B cell (primary cell): ENCODE measurements at regions not wholly inside any gene's neighbourhood (a gene's known extent, or its start where the extent isn't known, plus 50 kb on each side); places are given as distances from the start of the nearest gene placed in this dataset.

Experiments
- ATAC-seq: fragments of 200-7000 bp; cut with Tn5 transposase; one replicate; pipeline ENCODE4 v1.10.0; 2021; ENCODE audit warnings: low read depth, mild to moderate bottlenecking, moderate number of reproducible peaks, moderate library complexity
- CTCF ChIA-PET: fragments of 350-600 bp; sonication (Branson Sonifier 250); formaldehyde crosslinking; loops from one replicate; lab custom pipeline; 2021; ENCODE audit warnings: antibody characterized with exemption, inconsistent platforms; lab: Charles Lee
- POLR2A ChIA-PET: fragments of 350-600 bp; sonication (Branson Sonifier 250); formaldehyde crosslinking; loops from one replicate; lab custom pipeline; 2021; ENCODE audit warnings: antibody characterized with exemption; lab: Charles Lee
- DNase-seq: peaks from one replicate; pipeline ENCODE4 v3.0.0; 2013
- H2AFZ ChIP-seq: 2 replicates; pipeline ENCODE4 v1.6.1; 2012; ENCODE audit warnings: mild to moderate bottlenecking, low read depth, low read length; ENCODE audit not compliant: insufficient read depth, poor library complexity, severe bottlenecking
- H3K27ac ChIP-seq, 2 donors: 1 replicate in 1 of 2; 2 replicates in 1 of 2; pipeline ENCODE4 v1.5.1; 2012 to 2013; ENCODE audit warnings: low read length in 2 of 2, mild to moderate bottlenecking in 2 of 2, moderate library complexity in 1 of 2
- H3K27me3 ChIP-seq, 4 experiments: fragments of 200-600 bp in 1 of 4; sonication (generic) in 1 of 4; replicated peaks in 1 of 4; 1 replicate in 2 of 4; 2 replicates in 2 of 4; pipeline versions ENCODE4 v1.6.1 to v1.7.0; 2013 to 2016; ENCODE audit warnings: low read length in 3 of 4, mild to moderate bottlenecking in 2 of 4, mixed read lengths in 1 of 4, moderate library complexity in 1 of 4; ENCODE audit not compliant: insufficient read depth in 4 of 4, control insufficient read depth in 3 of 4; ENCODE audit errors: control extremely low read depth in 1 of 4
- H3K36me3 ChIP-seq, 2 experiments: replicated peaks in 1 of 2; 1 replicate in 1 of 2; 2 replicates in 1 of 2; pipeline versions ENCODE4 v1.6.1 to v1.7.1; 2013; ENCODE audit warnings: low read length in 1 of 2; ENCODE audit not compliant: insufficient read depth in 2 of 2, control insufficient read depth in 1 of 2; ENCODE audit errors: control extremely low read depth in 1 of 2, extremely low read depth in 1 of 2
- H3K4me1 ChIP-seq, 2 donors: fragments of 200-600 bp in 1 of 2; sonication (generic) in 1 of 2; 1 replicate in 1 of 2; 2 replicates in 1 of 2; pipeline versions ENCODE4 v1.5.1 to v1.6.1; 2013 to 2017; ENCODE audit warnings: low read length in 2 of 2; ENCODE audit not compliant: control insufficient read depth in 2 of 2, insufficient read depth in 2 of 2
- H3K4me2 ChIP-seq: replicated peaks from 2 replicates; pipeline ENCODE3; 2012; ENCODE audit warnings: mild to moderate bottlenecking, low read depth, low read length; ENCODE audit not compliant: poor library complexity, severe bottlenecking
- H3K4me3 ChIP-seq, 5 experiments: fragments of 200-600 bp in 1 of 5; sonication (generic) in 1 of 5; 1 replicate in 3 of 5; 2 replicates in 2 of 5; pipeline versions ENCODE4 v1.5.1 to v1.7.0; 2011 to 2016; ENCODE audit warnings: low read length in 4 of 5, mild to moderate bottlenecking in 4 of 5, low read depth in 2 of 5, control low read depth in 1 of 5, moderate library complexity in 1 of 5; ENCODE audit not compliant: insufficient read depth in 1 of 5; ENCODE audit errors: control extremely low read depth in 1 of 5, extremely low read depth in 1 of 5
- H3K79me2 ChIP-seq: fragments of 200-600 bp; sonication (generic); one replicate; pipeline ENCODE4 v1.6.0; 2016; ENCODE audit warnings: low read length; ENCODE audit not compliant: control insufficient read depth, insufficient read depth
- H3K9ac ChIP-seq: fragments of 200-600 bp; sonication (generic); 2 replicates; pipeline ENCODE4 v1.6.1; 2017; ENCODE audit warnings: mild to moderate bottlenecking, low read length, moderate library complexity
- H3K9me3 ChIP-seq, 3 donors: one replicate each; pipeline versions ENCODE4 v1.6.1 to v1.7.1; 2013; ENCODE audit warnings: low read length in 2 of 3; ENCODE audit not compliant: control insufficient read depth in 2 of 3, insufficient read depth in 1 of 3; ENCODE audit errors: control extremely low read depth in 1 of 3
- H4K20me1 ChIP-seq: 2 replicates; pipeline ENCODE4 v1.6.0; 2012; ENCODE audit warnings: mild to moderate bottlenecking, low read length; ENCODE audit not compliant: insufficient read depth, control insufficient read depth, poor library complexity, severe bottlenecking
- H3K27ac Mint-ChIP-seq: one replicate; pipeline ENCODE4 v1.8.0; 2021; ENCODE audit warnings: mixed read lengths
- H3K27me3 Mint-ChIP-seq: one replicate; pipeline ENCODE4 v1.8.0; 2021; ENCODE audit warnings: mixed read lengths
- H3K4me1 Mint-ChIP-seq: one replicate; pipeline ENCODE4 v1.8.0; 2021; ENCODE audit warnings: mixed read lengths
- H3K4me3 Mint-ChIP-seq: one replicate; pipeline ENCODE4 v1.8.0; 2021; ENCODE audit warnings: mixed read lengths
- H3K9me3 Mint-ChIP-seq: one replicate; pipeline ENCODE4 v1.8.0; 2022; ENCODE audit warnings: mixed read lengths; ENCODE audit not compliant: insufficient read depth
- CTCF ChIP-seq: fragments of 200-600 bp; IDR thresholded peaks from one replicate; pipeline ENCODE4 v1.8.0; 2022; ENCODE audit warnings: antibody characterized with exemption, mild to moderate bottlenecking
- EZH2 ChIP-seq: IDR thresholded peaks from 2 replicates; pipeline ENCODE4 v1.6.1; 2012; ENCODE audit warnings: borderline replicate concordance, low read depth, mild to moderate bottlenecking, moderate library complexity, low read length; ENCODE audit not compliant: insufficient read depth, poor library complexity, severe bottlenecking
- WGBS: methylation state at CpG from one replicate; pipeline ENCODE4 v1.1.5; 2013; ENCODE audit warnings: missing lambda C conversion rate; ENCODE audit not compliant: insufficient coverage; 5-methylcytosine and 5-hydroxymethylcytosine counted together
- intact Hi-C: fragments of 100-400 bp; cut with micrococcal nuclease; formaldehyde crosslinking; loops from one replicate; pipeline ENCODE4 v1.10.0; 2022

GRCh38 chr17:6919158-6919557 lies 76.7 kb upstream of the ALOX12 start:
- no peak overlapping the region for H3K27ac Mint-ChIP-seq
- no peak overlapping the region for H2AFZ ChIP-seq
- ChIA-PET CTCF (interaction anchor here (3.2 kb wide), 1 partner anchor 9 kb away, joined by 12 read pairs; no protein-coding TSS in a partner anchor), POLR2A (no interaction called here)
- 91% methylated on average over 6 of the region's 6 CpGs for WGBS
- no peak overlapping the region for H3K4me3 ChIP-seq
- peaks cover 0 to 8% (median 2%) of the 10 kb centered on the region in 4 experiments for H3K27me3 ChIP-seq
- ATAC-seq, result no peak
- H3K9ac ChIP-seq, result no peak overlapping the region
- no peaks in the 10 kb centered on the region for H3K9me3 ChIP-seq
- H3K27ac ChIP-seq, result no peak overlapping the region
- no peaks in the 10 kb centered on the region for H3K9me3 Mint-ChIP-seq
- no peak for DNase-seq
- no peaks in the 10 kb centered on the region for H3K36me3 ChIP-seq
- H3K79me2 ChIP-seq, result no peaks in the 10 kb centered on the region
- no peak overlapping the region for H3K4me3 Mint-ChIP-seq
- H3K27me3 Mint-ChIP-seq, result peaks cover 14% of the 10 kb centered on the region
- intact Hi-C loops, result no loop called here
- H4K20me1 ChIP-seq, result no peaks in the 10 kb centered on the region
- peaks cover 6 to 9% of the 10 kb centered on the region in 2 donors for H3K4me1 ChIP-seq
- peaks cover 10% of the 10 kb centered on the region for H3K4me1 Mint-ChIP-seq
- TF ChIP-seq CTCF (no peak), EZH2 (no peak)
- no peak overlapping the region for H3K4me2 ChIP-seq

GRCh38 chr17:6923385-6923784 lies 72.5 kb upstream of the ALOX12 start:
- H3K4me3 Mint-ChIP-seq, result no peak overlapping the region
- Histone ChIP-seq H3K9ac (no peak overlapping the region), H2AFZ (no peak overlapping the region), H3K36me3 (no peaks in the 10 kb centered on the region), H3K27ac (no peak overlapping the region), H3K79me2 (no peaks in the 10 kb centered on the region), H3K4me1 (peaks cover 3 to 6% of the 10 kb centered on the region in 2 donors), H4K20me1 (no peaks in the 10 kb centered on the region), H3K4me3 (no peak overlapping the region), H3K4me2 (no peak overlapping the region), H3K9me3 (no peaks in the 10 kb centered on the region), H3K27me3 (no peaks in the 10 kb centered on the region)
- no peaks in the 10 kb centered on the region for H3K9me3 Mint-ChIP-seq
- ChIA-PET POLR2A (no interaction called here), CTCF (interaction anchor here (1.2 to 2.6 kb wide), 4 partner anchors 9 to 81 kb away, joined by 4 to 12 read pairs (median 6); no protein-coding TSS in a partner anchor)
- intact Hi-C loops, result no loop called here
- peaks cover 6% of the 10 kb centered on the region for H3K4me1 Mint-ChIP-seq
- H3K27me3 Mint-ChIP-seq, result peaks cover 13% of the 10 kb centered on the region
- DNase-seq, result no peak
- no peak overlapping the region for H3K27ac Mint-ChIP-seq
- WGBS, result 91% methylated on average over 6 of the region's 8 CpGs
- no peak for TF ChIP-seq EZH2
- no peak for TF ChIP-seq CTCF
- ATAC-seq, result no peak
